SJCRH30 (cell line): ENCODE measurements at regions not wholly inside any gene's neighbourhood (a gene's known extent, or its start where the extent isn't known, plus 50 kb on each side); places are given as distances from the start of the nearest gene placed in this dataset.

Experiments
- DNase-seq, 2 experiments: peaks; one replicate each; pipeline ENCODE4 v3.0.0-alpha.2; 2015 to 2020
- H3K27ac ChIP-seq: fragments of 250-450 bp; sonication (Bioruptor Pico); 2 replicates; pipeline ENCODE4 v1.5.1; 2020; ENCODE audit warnings: mild to moderate bottlenecking, moderate library complexity
- H3K27me3 ChIP-seq: fragments of 250-450 bp; sonication (Bioruptor Pico); 2 replicates; pipeline ENCODE4 v1.5.1; 2020; ENCODE audit warnings: mild to moderate bottlenecking, moderate library complexity
- H3K36me3 ChIP-seq: fragments of 250-450 bp; sonication (Bioruptor Pico); 2 replicates; pipeline ENCODE4 v1.5.1; 2020; ENCODE audit warnings: mild to moderate bottlenecking, moderate library complexity
- H3K4me1 ChIP-seq: fragments of 250-450 bp; sonication (Bioruptor Pico); 2 replicates; pipeline ENCODE4 v1.5.1; 2020; ENCODE audit warnings: mild to moderate bottlenecking, moderate library complexity
- H3K4me3 ChIP-seq: fragments of 250-450 bp; sonication (Bioruptor Pico); 2 replicates; pipeline ENCODE4 v1.5.1; 2020; ENCODE audit warnings: mild to moderate bottlenecking, moderate library complexity
- H3K9me3 ChIP-seq: fragments of 250-450 bp; sonication (Bioruptor Pico); replicated peaks from 2 replicates; pipeline ENCODE4 v1.5.1; 2020; ENCODE audit warnings: mild to moderate bottlenecking, moderate library complexity

- no peak for DNase-seq
- no peaks in the 10 kb centered on the region for H3K36me3 ChIP-seq
Measured at GRCh38 chr3:105166893-105167292, 199.8 kb upstream of the ALCAM start.

GRCh38 chr3:105170423-105170822, 196.3 kb upstream of the ALCAM start:
- DNase-seq, result no peak
- no peaks in the 10 kb centered on the region for H3K9me3 ChIP-seq
- no peaks in the 10 kb centered on the region for H3K27me3 ChIP-seq
- no peak overlapping the region for H3K27ac ChIP-seq
- no peaks in the 10 kb centered on the region for H3K36me3 ChIP-seq
- H3K4me3 ChIP-seq, result no peak overlapping the region
- no peaks in the 10 kb centered on the region for H3K4me1 ChIP-seq

More at GRCh38 chr3:105166893-105167292, 199.8 kb upstream of the ALCAM start:
- Histone ChIP-seq H3K4me3 (no peak overlapping the region), H3K27ac (no peak overlapping the region), H3K4me1 (no peaks in the 10 kb centered on the region), H3K27me3 (no peaks in the 10 kb centered on the region), H3K9me3 (no peaks in the 10 kb centered on the region)

- Histone ChIP-seq H3K27ac (no peak overlapping the region), H3K27me3 (no peaks in the 10 kb centered on the region)
Measured at GRCh38 chr3:105174017-105174615, 192.6 kb upstream of the ALCAM start.

GRCh38 chr3:105177576-105177975, 189.1 kb upstream of the ALCAM start:
- Histone ChIP-seq H3K9me3 (no peaks in the 10 kb centered on the region), H3K27me3 (no peaks in the 10 kb centered on the region; the same call in 1 of the 2 replicates), H3K4me3 (no peak overlapping the region)

More at GRCh38 chr3:105174017-105174615, 192.6 kb upstream of the ALCAM start:
- Histone ChIP-seq H3K4me3 (no peak overlapping the region), H3K9me3 (no peaks in the 10 kb centered on the region), H3K4me1 (no peaks in the 10 kb centered on the region), H3K36me3 (no peaks in the 10 kb centered on the region)
- DNase-seq, result no peak

GRCh38 chr3:105187344-105187743, 179.4 kb upstream of the ALCAM start:
- Histone ChIP-seq H3K9me3 (no peaks in the 10 kb centered on the region), H3K4me1 (no peaks in the 10 kb centered on the region), H3K27ac (no peak overlapping the region), H3K36me3 (no peaks in the 10 kb centered on the region), H3K4me3 (no peak overlapping the region), H3K27me3 (no peaks in the 10 kb centered on the region; the same call in 1 of the 2 replicates)
- DNase-seq, result no peak

More at GRCh38 chr3:105177576-105177975, 189.1 kb upstream of the ALCAM start:
- Histone ChIP-seq H3K36me3 (no peaks in the 10 kb centered on the region), H3K4me1 (no peaks in the 10 kb centered on the region), H3K27ac (no peak overlapping the region)
- no peak for DNase-seq

GRCh38 chr3:105195260-105195659, 171.4 kb upstream of the ALCAM start:
- no peak overlapping the region for H3K4me3 ChIP-seq
- H3K9me3 ChIP-seq, result no peaks in the 10 kb centered on the region
- no peak overlapping the region for H3K27ac ChIP-seq
- H3K27me3 ChIP-seq, result no peaks in the 10 kb centered on the region
- H3K4me1 ChIP-seq, result no peaks in the 10 kb centered on the region
- DNase-seq, result no peak
- H3K36me3 ChIP-seq, result no peaks in the 10 kb centered on the region

- Histone ChIP-seq H3K4me1 (no peaks in the 10 kb centered on the region), H3K4me3 (no peak overlapping the region), H3K27me3 (no peaks in the 10 kb centered on the region), H3K36me3 (no peaks in the 10 kb centered on the region), H3K9me3 (no peaks in the 10 kb centered on the region), H3K27ac (no peak overlapping the region)
- DNase-seq, result no peak
Measured at GRCh38 chr3:105197863-105198262, 168.8 kb upstream of the ALCAM start.

GRCh38 chr3:105199217-105199616, 167.5 kb upstream of the ALCAM start:
- Histone ChIP-seq H3K27ac (no peak overlapping the region), H3K36me3 (no peaks in the 10 kb centered on the region), H3K4me1 (no peaks in the 10 kb centered on the region), H3K27me3 (no peaks in the 10 kb centered on the region), H3K9me3 (no peaks in the 10 kb centered on the region), H3K4me3 (no peak overlapping the region)
- DNase-seq, result no peak

GRCh38 chr3:105210141-105210540, 156.6 kb upstream of the ALCAM start:
- no peak overlapping the region for H3K4me3 ChIP-seq
- H3K27ac ChIP-seq, result no peak overlapping the region
- no peaks in the 10 kb centered on the region for H3K4me1 ChIP-seq
- H3K36me3 ChIP-seq, result no peaks in the 10 kb centered on the region
- DNase-seq, result no peak
- no peaks in the 10 kb centered on the region for H3K9me3 ChIP-seq
- H3K27me3 ChIP-seq, result no peaks in the 10 kb centered on the region

- Histone ChIP-seq H3K27me3 (no peaks in the 10 kb centered on the region), H3K36me3 (no peaks in the 10 kb centered on the region), H3K4me3 (no peak overlapping the region), H3K9me3 (no peaks in the 10 kb centered on the region), H3K27ac (no peak overlapping the region), H3K4me1 (no peaks in the 10 kb centered on the region)
- DNase-seq, result no peak
Measured at GRCh38 chr3:105214590-105214989, 152.1 kb upstream of the ALCAM start.

- Histone ChIP-seq H3K4me1 (no peaks in the 10 kb centered on the region), H3K36me3 (no peaks in the 10 kb centered on the region), H3K27ac (no peak overlapping the region)
Measured at GRCh38 chr3:105222568-105223093, 144.1 kb upstream of the ALCAM start.

GRCh38 chr3:105223815-105224214, 142.9 kb upstream of the ALCAM start:
- Histone ChIP-seq H3K9me3 (no peaks in the 10 kb centered on the region), H3K36me3 (no peaks in the 10 kb centered on the region), H3K4me3 (no peak overlapping the region), H3K27me3 (no peaks in the 10 kb centered on the region), H3K27ac (no peak overlapping the region), H3K4me1 (no peaks in the 10 kb centered on the region)
- DNase-seq, result no peak

More at GRCh38 chr3:105222568-105223093, 144.1 kb upstream of the ALCAM start:
- H3K4me3 ChIP-seq, result no peak overlapping the region
- H3K9me3 ChIP-seq, result no peaks in the 10 kb centered on the region
- no peaks in the 10 kb centered on the region for H3K27me3 ChIP-seq
- DNase-seq, result no peak

GRCh38 chr3:105228696-105229095, 138.0 kb upstream of the ALCAM start:
- Histone ChIP-seq H3K36me3 (no peaks in the 10 kb centered on the region), H3K4me1 (no peaks in the 10 kb centered on the region), H3K9me3 (no peaks in the 10 kb centered on the region), H3K27ac (no peak overlapping the region), H3K4me3 (no peak overlapping the region), H3K27me3 (no peaks in the 10 kb centered on the region)
- DNase-seq, result no peak

- Histone ChIP-seq H3K9me3 (no peaks in the 10 kb centered on the region), H3K27me3 (no peaks in the 10 kb centered on the region), H3K4me3 (no peak overlapping the region), H3K36me3 (no peaks in the 10 kb centered on the region), H3K27ac (no peak overlapping the region), H3K4me1 (no peaks in the 10 kb centered on the region)
- no peak for DNase-seq
Measured at GRCh38 chr3:105232553-105232952, 134.2 kb upstream of the ALCAM start.

GRCh38 chr3:105233010-105233409, 133.7 kb upstream of the ALCAM start:
- Histone ChIP-seq H3K4me3 (no peak overlapping the region), H3K27ac (no peak overlapping the region), H3K27me3 (no peaks in the 10 kb centered on the region), H3K4me1 (no peaks in the 10 kb centered on the region), H3K9me3 (no peaks in the 10 kb centered on the region), H3K36me3 (no peaks in the 10 kb centered on the region)
- DNase-seq, result no peak

GRCh38 chr3:105235221-105235620, 131.5 kb upstream of the ALCAM start:
- Histone ChIP-seq H3K27me3 (no peaks in the 10 kb centered on the region), H3K27ac (no peak overlapping the region), H3K9me3 (no peaks in the 10 kb centered on the region), H3K4me1 (no peaks in the 10 kb centered on the region), H3K4me3 (no peak overlapping the region), H3K36me3 (no peaks in the 10 kb centered on the region)
- DNase-seq, result no peak
